ENCODE measurements at regions not wholly inside any gene's neighbourhood (a gene's known extent, or its start where the extent isn't known, plus 50 kb on each side); places are given as distances from the start of the nearest gene placed in this dataset.
"Not testable (repeated sequence)": the region's sequence is repeated elsewhere in the genome, so short reads cannot be mapped to it uniquely, and the experiment has no call there.

DNA sequence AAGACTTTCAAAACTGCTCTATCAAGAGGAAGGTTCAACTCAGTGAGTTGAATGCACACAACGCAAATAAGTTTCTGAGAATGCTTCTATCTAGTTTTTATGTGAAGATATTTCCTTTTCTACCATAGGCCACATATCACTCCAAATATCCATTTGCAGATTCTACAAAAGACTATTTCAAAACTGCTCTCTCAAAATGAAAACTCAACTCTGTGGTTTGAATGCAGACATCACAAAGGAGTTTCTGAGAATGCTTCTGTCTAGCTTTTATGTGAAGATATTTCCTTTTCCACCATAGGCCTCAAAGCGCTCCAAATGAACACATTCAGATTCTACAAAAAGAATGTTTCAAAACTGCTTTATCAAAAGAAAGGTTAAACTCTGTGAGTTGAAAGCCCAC, 1093.1 kb upstream of the DEFB115 start:
- DNase-seq (ENCODE audit: low read depth in 2 of 2) = not testable (repeated sequence)

- no peak for DNase-seq (ENCODE audit: low read depth in 2 of 2)
These were observed 1089.9 kb upstream of the DEFB115 start for GRCh38 chr20:30167540-30167939.

DNA sequence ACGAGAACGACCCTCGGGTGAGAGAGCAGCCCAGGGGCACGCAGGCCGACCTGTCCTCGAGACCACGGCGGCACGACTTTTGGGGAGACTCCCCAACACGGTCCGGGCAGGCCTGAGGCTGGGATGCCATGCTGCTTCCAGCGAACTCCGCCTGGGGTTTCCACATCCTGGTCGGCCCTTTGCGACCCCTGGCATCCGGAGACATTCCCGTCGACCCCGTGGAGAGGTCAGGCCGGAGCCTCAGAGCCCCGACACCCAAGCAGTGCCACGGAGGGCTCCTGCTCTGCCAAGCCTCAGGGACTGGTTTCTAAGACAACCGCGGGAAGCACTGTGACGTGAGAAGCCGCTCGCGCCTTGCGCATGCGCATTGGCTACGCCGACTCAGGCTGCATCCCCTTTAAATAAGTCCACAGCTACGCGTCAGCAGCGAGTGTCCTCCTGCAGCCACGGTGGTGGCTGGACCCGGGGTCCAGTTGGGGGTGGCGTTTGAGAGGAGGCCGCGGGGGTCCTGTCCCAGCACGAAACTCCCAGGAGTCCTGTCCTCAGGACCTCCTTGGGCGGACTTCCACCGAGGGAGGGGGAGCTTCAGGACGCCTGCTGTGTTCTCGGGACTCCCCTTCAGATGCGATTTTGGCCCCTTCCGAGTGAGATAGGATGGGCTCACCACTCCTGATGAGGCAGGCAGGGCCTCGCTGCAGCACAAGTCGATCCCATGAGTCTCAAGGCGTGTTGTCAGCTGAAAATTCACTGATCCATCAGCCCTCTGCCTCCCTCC, 1089.3 kb upstream of the DEFB115 start:
- peak; percentile 2 to 4 for DNase-seq (ENCODE audit: low read depth in 2 of 2)

- DNase-seq (ENCODE audit: low read depth in 2 of 2) = no peak
These were observed 1088.7 kb upstream of the DEFB115 start for GRCh38 chr20:30168800-30169138.

- no peak for DNase-seq (ENCODE audit: low read depth in 2 of 2)
These were observed 1081.8 kb upstream of the DEFB115 start for GRCh38 chr20:30175681-30176080.

GRCh38 chr20:30183124-30183523, 1074.3 kb upstream of the DEFB115 start:
- not testable (repeated sequence) for DNase-seq (ENCODE audit: low read depth in 2 of 2)

- DNase-seq (ENCODE audit: low read depth in 2 of 2) = not testable (repeated sequence)
These were observed 1065.7 kb upstream of the DEFB115 start for GRCh38 chr20:30191785-30192184.

- DNase-seq (ENCODE audit: low read depth in 2 of 2) = not testable (repeated sequence)
These were observed 1023.0 kb upstream of the DEFB115 start for GRCh38 chr20:30234477-30234876.

- DNase-seq (ENCODE audit: low read depth in 2 of 2) = not testable (repeated sequence)
These were observed 982.4 kb upstream of the DEFB115 start for GRCh38 chr20:30275073-30275472.

GRCh38 chr20:30281584-30282197, 975.8 kb upstream of the DEFB115 start:
- no peak for DNase-seq (ENCODE audit: low read depth in 2 of 2)

DNA sequence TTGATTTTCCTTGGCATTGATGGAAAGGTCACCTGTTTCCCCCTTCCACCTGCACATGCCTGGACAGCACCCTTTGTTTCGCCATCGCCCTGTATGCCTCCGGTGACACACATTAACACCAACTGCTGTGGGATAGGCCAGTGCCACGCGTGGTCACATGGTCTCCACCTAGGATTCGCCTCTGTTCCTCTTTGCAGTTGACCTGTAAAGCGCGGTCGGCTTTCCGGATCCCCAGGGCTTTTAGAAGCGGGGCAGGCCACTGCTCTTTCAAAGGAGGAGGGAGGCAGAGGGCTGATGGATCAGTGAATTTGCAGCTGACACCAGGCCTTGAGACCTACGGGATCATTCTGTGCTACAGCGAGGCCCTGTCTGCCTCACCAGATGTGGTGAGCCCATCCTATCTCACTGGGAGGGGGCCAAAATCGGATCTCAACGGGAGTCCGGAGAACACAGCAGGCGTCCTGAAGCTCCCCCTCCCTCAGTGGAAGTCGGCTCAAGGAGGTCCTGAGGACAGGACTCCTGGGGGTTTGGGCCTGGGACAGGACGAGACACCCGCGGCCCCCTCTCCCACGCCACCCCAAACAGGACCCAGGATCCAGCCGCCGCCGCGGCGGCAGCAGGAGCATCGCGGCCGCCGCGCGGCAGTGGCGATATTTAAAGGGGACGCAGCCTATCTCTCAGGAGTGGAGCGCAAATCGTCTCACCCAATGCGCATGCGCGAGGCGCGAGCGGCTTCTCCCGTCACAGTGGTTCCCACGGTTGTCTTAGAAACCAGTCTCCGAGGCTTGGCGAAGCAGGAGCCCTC, 973.8 kb upstream of the DEFB115 start:
- peak; percentile 65 to 76 for DNase-seq (ENCODE audit: low read depth in 2 of 2)

- DNase-seq (ENCODE audit: low read depth in 2 of 2) = no peak
These were observed 973.1 kb upstream of the DEFB115 start for GRCh38 chr20:30284281-30284905.

- no peak for DNase-seq (ENCODE audit: low read depth in 2 of 2)
These were observed 971.8 kb upstream of the DEFB115 start for GRCh38 chr20:30285677-30286076.

DNA sequence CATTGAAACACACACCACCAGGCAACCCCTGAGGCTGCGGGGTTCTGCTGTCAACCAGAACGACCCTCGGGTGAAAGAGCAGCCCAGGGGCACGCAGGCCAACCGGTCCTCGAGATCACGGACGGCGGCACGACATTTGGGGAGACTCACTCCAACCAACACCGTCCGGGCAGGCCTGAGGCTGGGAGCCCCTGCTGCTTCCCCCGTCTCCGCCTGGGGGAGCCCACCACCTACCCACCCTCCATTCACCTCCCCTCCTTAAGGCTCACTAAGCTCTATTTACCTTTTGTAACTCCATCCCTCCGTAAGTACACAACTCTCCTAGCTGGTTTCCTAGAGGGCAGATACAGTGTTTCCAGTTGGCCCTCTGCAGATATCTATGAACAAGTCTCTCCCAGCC, 971.3 kb upstream of the DEFB115 start:
- no peak for DNase-seq (ENCODE audit: low read depth in 2 of 2)

DNA sequence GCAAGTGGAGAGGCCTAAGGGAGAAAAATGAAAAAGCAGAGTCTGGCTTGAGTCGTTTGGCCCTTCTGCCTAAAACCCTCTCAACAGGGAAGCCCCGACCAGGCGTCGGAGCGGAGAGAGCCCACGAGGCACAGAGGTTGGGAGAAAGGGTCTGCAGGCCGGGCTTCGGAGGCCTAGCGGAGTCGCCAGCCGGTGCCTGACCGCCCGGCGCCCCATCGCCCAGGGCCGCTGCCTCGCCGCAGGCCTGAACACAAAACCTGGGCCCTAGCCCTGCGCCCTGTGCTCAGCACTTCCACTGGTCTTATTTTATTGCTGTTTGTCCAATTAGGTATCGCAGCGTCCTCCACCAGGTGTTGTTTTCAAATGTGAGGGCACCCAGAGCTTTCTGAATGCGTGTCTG, 970.0 kb upstream of the DEFB115 start:
- not testable (repeated sequence) for DNase-seq (ENCODE audit: low read depth in 2 of 2)

GRCh38 chr20:30288346-30288745, 969.1 kb upstream of the DEFB115 start:
- no peak for DNase-seq (ENCODE audit: low read depth in 2 of 2)

DNA sequence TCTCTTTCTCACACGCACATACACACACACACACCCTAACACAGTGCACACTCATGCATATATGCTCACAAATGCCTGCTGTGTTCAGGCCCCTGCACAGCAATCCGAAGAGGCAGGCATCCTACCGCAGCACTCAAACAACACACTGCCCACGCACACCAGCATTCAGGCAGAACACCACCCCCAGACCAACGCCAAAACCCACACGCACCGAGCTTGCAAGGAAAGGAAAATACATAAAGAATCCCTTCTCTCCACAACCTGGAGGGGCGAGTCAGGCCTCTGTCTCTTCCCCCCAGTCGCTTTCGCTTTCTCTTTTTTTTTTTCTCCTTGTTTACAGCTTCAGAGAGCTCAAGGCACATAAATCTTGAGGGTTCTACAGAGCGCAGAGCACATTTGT, 968.4 kb upstream of the DEFB115 start:
- DNase-seq (ENCODE audit: low read depth in 2 of 2) = not testable (repeated sequence)

GRCh38 chr20:30289711-30290141, 967.7 kb upstream of the DEFB115 start:
- not testable (repeated sequence) for DNase-seq (ENCODE audit: low read depth in 2 of 2)

DNA sequence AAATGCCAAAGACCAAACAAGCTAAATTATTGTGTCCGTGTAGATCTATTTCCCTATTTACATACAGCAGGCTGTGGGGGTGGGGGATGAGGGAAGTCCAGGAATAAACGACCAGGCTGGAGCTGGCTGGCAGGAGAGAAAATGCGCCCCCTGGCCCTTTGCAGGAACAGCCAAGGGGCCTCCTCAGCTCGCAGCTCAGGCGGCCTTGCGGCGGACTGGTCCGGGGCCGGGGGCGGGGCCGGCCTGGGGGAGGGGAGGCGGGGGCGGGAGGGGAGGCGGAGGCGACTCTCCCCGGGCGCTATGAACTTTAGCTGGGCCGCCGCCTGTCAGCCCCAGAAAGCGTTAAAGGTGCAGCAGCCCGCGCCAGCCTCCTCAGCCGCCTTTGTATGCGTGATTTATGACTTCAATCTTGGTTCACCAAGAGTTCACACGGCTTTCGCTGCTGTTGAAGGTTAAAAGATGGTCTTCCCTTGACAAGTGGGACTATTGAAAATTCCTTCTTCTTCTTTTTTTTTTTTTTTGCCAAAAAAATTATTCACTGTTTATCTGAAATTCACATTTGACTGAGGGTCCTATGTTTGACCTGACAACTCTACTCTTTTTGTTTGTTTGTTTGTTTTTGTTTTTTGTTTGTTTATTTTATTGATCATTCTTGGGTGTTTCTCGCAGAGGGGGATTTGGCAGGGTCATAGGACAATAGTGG, 967.0 kb upstream of the DEFB115 start:
- DNase-seq (ENCODE audit: low read depth in 2 of 2) = not testable (repeated sequence)

GRCh38 chr20:30291064-30291379, 966.4 kb upstream of the DEFB115 start:
- not testable (repeated sequence) for DNase-seq (ENCODE audit: low read depth in 2 of 2)

DNA sequence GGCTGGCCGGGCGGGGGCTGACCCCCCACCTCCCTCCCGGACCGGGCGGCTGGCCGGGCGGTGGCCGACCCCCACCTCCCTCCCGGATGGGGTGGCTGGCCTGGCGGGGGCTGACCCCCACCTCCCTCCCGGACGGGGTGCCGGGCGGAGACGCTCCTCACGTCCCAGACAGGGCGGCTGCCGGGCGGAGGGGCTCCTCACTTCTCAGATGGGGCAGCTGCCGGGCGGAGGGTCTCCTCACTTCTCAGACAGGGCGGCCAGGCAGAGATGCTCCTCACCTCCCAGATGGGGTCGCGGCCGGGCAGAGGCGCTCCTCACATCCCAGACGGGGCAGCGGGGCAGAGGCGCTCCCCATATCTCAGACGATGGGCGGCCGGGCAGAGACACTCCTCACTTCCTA, 965.8 kb upstream of the DEFB115 start:
- not testable (repeated sequence) for DNase-seq (ENCODE audit: low read depth in 2 of 2)

DNA sequence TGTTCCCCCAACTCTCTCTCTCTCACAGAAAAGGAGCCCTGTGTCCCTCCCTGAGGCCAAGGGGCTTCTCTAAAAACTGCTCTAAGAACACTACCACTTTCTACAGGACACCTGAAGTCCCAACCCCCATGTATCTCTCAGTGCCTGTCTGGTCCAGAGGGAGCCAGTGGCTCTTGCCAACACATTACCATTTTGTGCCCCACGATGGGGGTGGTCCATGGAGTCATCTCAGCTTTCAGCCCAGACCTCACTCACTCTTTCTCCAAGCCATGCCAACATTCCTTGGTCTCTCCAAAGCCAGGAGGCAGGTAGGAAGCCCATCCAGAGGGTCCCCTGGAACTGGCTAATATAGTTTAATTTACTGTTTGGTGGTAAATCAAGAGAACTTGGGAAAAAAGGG, 962.1 kb upstream of the DEFB115 start:
- DNase-seq (ENCODE audit: low read depth in 2 of 2) = not testable (repeated sequence)

All from stimulated activated CD4-positive, alpha-beta T cell treated with anti-CD3 and anti-CD28 coated beads, Interleukin-4, amount 100 ng/mL, for 48 hours (primary cell).